Stimulated activated naive B cell treated with anti-CD40 and anti-IgM and Interleukin-4, amounts not matched to agents 10 μg/mL and 1 μg/mL and 100 μg/mL, for 72 hours (primary cell): ENCODE measurements at regions not wholly inside any gene's neighbourhood (a gene's known extent, or its start where the extent isn't known, plus 50 kb on each side); places are given as distances from the start of the nearest gene placed in this dataset.
"Not testable (repeated sequence)": the region's sequence is repeated elsewhere in the genome, so short reads cannot be mapped to it uniquely, and the experiment has no call there.

Source experiments
- ATAC-seq, 2 donors: fragments of 150-1000 bp; cut with Tn5 transposase; replicated peaks; 2 replicates each; pipeline ENCODE4 v1.10.0; 2021; ENCODE audit warnings: moderate library complexity in 1 of 2
- DNase-seq: peaks from one replicate; pipeline ENCODE4 v3.0.0; 2021
- H3K27ac Mint-ChIP-seq: one replicate; pipeline ENCODE4 v1.8.0; 2022; ENCODE audit warnings: mild to moderate bottlenecking, mixed read lengths
- H3K27me3 Mint-ChIP-seq, 2 donors: one replicate each; pipeline ENCODE4 v1.8.0; 2022; ENCODE audit warnings: mixed read lengths in 2 of 2
- H3K36me3 Mint-ChIP-seq, 2 donors: one replicate each; pipeline ENCODE4 v1.8.0; 2022; ENCODE audit warnings: mixed read lengths in 2 of 2, mild to moderate bottlenecking in 1 of 2
- H3K4me1 Mint-ChIP-seq, 2 donors: one replicate each; pipeline ENCODE4 v1.8.0; 2022; ENCODE audit warnings: mixed read lengths in 2 of 2, mild to moderate bottlenecking in 1 of 2
- H3K4me3 Mint-ChIP-seq, 2 donors: one replicate each; pipeline ENCODE4 v1.8.0; 2022; ENCODE audit warnings: mild to moderate bottlenecking in 2 of 2, mixed read lengths in 2 of 2, moderate library complexity in 1 of 2
- H3K9me3 Mint-ChIP-seq, 2 donors: one replicate each; pipeline ENCODE4 v1.8.0; 2022; ENCODE audit warnings: mixed read lengths in 2 of 2, mild to moderate bottlenecking in 1 of 2

- H3K27me3 Mint-ChIP-seq: no peaks in the 10 kb centered on the region
- no peaks in the 10 kb centered on the region for H3K36me3 Mint-ChIP-seq
- no peaks in the 10 kb centered on the region for H3K4me1 Mint-ChIP-seq
- DNase-seq: no peak
- H3K9me3 Mint-ChIP-seq: peaks cover 2 to 4% of the 10 kb centered on the region in 2 donors
- H3K27ac Mint-ChIP-seq: no peak overlapping the region
- ATAC-seq: peak; percentile 34 to 51
- H3K4me3 Mint-ChIP-seq: no peak overlapping the region
Observed at GRCh38 chr13:68927387-68928026, 1180.1 kb upstream of the ATXN8OS start.

- no peak overlapping the region for H3K27ac Mint-ChIP-seq
- H3K27me3 Mint-ChIP-seq: no peaks in the 10 kb centered on the region
Observed at GRCh38 chr13:68923995-68924394, 1183.6 kb upstream of the ATXN8OS start.

GRCh38 chr13:68908879-68909278, 1198.7 kb upstream of the ATXN8OS start:
- peaks cover 0 to 2% of the 10 kb centered on the region in 2 donors for H3K36me3 Mint-ChIP-seq
- H3K4me1 Mint-ChIP-seq: no peaks in the 10 kb centered on the region
- no peaks in the 10 kb centered on the region for H3K27me3 Mint-ChIP-seq
- H3K9me3 Mint-ChIP-seq: peaks cover 16 to 19% of the 10 kb centered on the region in 2 donors
- no peak overlapping the region for H3K27ac Mint-ChIP-seq
- H3K4me3 Mint-ChIP-seq: no peak overlapping the region
- ATAC-seq (no peak), DNase-seq (no peak)

More at GRCh38 chr13:68923995-68924394, 1183.6 kb upstream of the ATXN8OS start:
- Mint-ChIP-seq H3K4me3 (no peak overlapping the region), H3K4me1 (no peaks in the 10 kb centered on the region), H3K36me3 (no peaks in the 10 kb centered on the region), H3K9me3 (peaks cover 0 to 4% of the 10 kb centered on the region in 2 donors)
- no peak for DNase-seq
- no peak for ATAC-seq

DNA sequence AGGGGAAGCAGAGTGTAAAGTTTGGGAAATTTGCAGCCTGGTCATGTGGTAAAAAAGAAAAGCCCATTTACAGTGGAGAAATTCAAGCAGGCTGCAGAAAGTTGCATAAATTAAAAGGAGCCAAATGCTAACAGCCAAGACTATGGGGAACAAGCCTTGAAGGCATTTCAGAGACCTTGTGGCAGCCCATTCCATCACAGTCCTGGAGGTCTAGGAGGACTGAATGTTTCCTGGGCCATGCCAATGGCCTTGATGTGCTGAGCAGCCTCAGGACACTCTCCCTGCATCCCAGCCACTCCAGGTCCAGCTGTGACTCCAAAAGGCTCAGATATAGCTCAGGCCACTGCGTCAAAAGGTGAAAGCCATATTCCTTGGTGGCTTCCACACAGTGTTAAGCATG, 1202.4 kb upstream of the ATXN8OS start:
- no peak for DNase-seq
- Mint-ChIP-seq H3K36me3 (no peaks in the 10 kb centered on the region), H3K27ac (no peak overlapping the region), H3K9me3 (peaks cover 14 to 15% of the 10 kb centered on the region in 2 donors), H3K4me3 (no peak overlapping the region), H3K27me3 (no peaks in the 10 kb centered on the region), H3K4me1 (no peaks in the 10 kb centered on the region)
- ATAC-seq: no peak

GRCh38 chr13:68897331-68897928, 1210.2 kb upstream of the ATXN8OS start:
- H3K36me3 Mint-ChIP-seq: no peaks in the 10 kb centered on the region
- no peak overlapping the region for H3K27ac Mint-ChIP-seq
- H3K4me3 Mint-ChIP-seq: no peak overlapping the region
- DNase-seq (no peak), ATAC-seq (no peak)
- peaks cover 3 to 6% of the 10 kb centered on the region in 2 donors for H3K9me3 Mint-ChIP-seq
- no peaks in the 10 kb centered on the region for H3K27me3 Mint-ChIP-seq
- no peaks in the 10 kb centered on the region for H3K4me1 Mint-ChIP-seq

- H3K9me3 Mint-ChIP-seq: peaks cover 3 to 10% of the 10 kb centered on the region in 2 donors
Observed at GRCh38 chr13:68895696-68896095, 1211.9 kb upstream of the ATXN8OS start.

DNA sequence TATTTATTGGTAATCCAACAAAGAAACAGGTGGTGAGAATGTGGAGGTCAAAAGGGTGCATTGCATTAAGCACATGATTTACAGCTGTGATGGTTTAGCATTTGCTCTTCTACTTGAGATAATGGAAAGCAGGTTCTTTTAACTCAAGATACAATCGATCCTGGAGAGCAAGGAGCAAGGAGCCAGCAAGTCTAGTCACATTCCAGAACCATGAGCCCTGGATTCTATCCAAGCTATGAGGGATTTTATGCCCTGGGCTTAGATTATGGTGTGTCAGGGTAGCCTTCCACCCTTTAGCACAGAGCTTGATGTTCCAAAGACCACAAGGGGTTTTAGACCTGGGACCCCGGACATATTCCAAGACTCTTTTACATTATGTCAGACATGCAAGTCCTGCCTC, 1213.9 kb upstream of the ATXN8OS start:
- not testable (repeated sequence) for H3K4me3 Mint-ChIP-seq, H3K27me3 Mint-ChIP-seq, H3K27ac Mint-ChIP-seq, H3K4me1 Mint-ChIP-seq, H3K36me3 Mint-ChIP-seq, DNase-seq, ATAC-seq, H3K9me3 Mint-ChIP-seq

More at GRCh38 chr13:68895696-68896095, 1211.9 kb upstream of the ATXN8OS start:
- Mint-ChIP-seq H3K4me3 (no peak overlapping the region), H3K27ac (no peak overlapping the region), H3K27me3 (no peaks in the 10 kb centered on the region), H3K4me1 (no peaks in the 10 kb centered on the region), H3K36me3 (no peaks in the 10 kb centered on the region)
- no peak for DNase-seq
- ATAC-seq: no peak

DNA sequence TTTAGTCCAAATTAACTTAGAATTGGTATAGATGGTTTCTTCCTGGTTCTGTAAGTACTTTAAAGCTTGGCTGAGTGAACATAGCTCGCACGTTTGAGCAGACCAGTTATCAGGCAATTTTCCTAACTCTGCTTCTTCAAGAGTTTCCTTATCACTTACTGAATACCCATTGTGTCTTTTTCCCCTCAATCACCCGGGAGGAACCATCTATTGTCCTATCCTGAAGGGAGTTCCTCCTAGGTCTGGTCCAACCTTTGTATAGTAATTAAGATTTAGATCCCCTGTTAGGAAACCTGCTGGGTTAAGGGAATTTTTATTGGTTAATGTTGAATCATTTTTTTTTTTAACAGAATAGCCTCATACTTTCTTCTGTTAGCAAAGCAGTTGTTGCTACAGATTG, 1215.0 kb upstream of the ATXN8OS start:
- not testable (repeated sequence) for ATAC-seq, H3K4me3 Mint-ChIP-seq, H3K9me3 Mint-ChIP-seq, H3K27ac Mint-ChIP-seq, H3K4me1 Mint-ChIP-seq, H3K36me3 Mint-ChIP-seq, DNase-seq, H3K27me3 Mint-ChIP-seq

DNA sequence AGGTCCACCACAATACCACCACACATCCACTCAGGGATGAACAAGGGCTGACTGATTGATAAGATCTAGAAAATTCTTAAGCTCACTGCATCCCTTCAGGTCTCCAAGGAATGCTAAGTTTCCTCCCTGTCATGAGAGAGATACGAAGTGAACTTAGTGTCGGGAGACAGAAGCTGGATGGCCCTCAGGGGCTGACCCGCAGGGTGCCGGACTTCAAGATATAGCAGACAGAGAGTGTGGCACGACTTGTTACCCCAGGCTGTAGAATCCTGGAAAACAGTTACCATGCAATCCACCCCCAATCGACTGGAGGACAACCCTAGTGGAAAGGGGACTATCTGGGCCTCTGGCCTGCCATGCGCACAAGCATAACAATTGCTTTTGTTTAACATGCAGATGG, 1217.5 kb upstream of the ATXN8OS start:
- H3K4me1 Mint-ChIP-seq, H3K27ac Mint-ChIP-seq: not testable (repeated sequence)

DNA sequence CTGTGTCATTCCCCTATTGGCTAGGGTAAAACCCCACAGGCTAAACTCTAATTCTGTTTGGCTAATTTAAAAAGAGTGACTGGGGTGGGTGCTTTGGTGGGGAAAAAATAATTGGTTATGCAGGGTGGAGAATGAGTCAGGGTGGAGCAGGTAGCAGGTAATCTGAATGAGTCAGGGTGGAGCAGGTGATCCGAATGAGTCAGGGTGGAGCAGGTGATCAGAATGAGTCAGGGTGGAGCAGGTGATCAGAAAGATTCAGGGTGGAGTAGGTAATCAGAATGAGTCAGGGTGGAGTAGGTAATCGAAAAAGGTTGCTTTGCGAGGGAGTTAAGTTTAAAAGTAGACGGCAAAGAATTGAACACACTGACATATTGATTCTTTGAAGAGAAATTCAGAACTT, 1218.8 kb upstream of the ATXN8OS start:
- no peaks in the 10 kb centered on the region for H3K4me1 Mint-ChIP-seq
- no peak overlapping the region for H3K27ac Mint-ChIP-seq
- no peak for ATAC-seq
- H3K27me3 Mint-ChIP-seq: no peaks in the 10 kb centered on the region
- H3K36me3 Mint-ChIP-seq: no peaks in the 10 kb centered on the region
- no peak for DNase-seq
- H3K9me3 Mint-ChIP-seq: peaks cover 3 to 6% of the 10 kb centered on the region in 2 donors
- H3K4me3 Mint-ChIP-seq: no peak overlapping the region

More for the DNA sequence above, 1217.5 kb upstream of the ATXN8OS start:
- DNase-seq, H3K36me3 Mint-ChIP-seq, H3K9me3 Mint-ChIP-seq, ATAC-seq, H3K4me3 Mint-ChIP-seq, H3K27me3 Mint-ChIP-seq: not testable (repeated sequence)

DNA sequence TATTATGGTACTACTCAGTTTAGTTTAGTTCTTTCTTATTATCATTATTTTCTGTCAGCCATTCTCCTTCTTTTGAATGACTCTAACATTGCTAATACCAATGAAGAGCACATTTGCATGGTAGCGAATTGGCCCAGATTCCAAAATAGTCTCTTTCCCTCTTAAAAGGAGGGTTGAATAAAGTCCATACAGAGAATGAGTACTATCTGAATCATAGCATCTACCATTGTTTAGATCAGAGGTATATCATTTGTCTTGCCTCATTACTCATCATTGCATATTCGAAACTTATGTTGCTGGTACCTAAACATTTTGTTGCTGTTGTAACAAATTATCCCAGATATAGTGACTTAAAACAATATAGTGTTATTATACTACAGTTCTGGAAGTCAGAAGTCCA, 1235.3 kb upstream of the ATXN8OS start:
- Mint-ChIP-seq H3K27me3 (no peaks in the 10 kb centered on the region), H3K36me3 (no peaks in the 10 kb centered on the region), H3K9me3 (peaks cover 4 to 8% of the 10 kb centered on the region in 2 donors), H3K4me1 (no peaks in the 10 kb centered on the region), H3K27ac (no peak overlapping the region), H3K4me3 (no peak overlapping the region)
- ATAC-seq (no peak), DNase-seq (no peak)

DNA sequence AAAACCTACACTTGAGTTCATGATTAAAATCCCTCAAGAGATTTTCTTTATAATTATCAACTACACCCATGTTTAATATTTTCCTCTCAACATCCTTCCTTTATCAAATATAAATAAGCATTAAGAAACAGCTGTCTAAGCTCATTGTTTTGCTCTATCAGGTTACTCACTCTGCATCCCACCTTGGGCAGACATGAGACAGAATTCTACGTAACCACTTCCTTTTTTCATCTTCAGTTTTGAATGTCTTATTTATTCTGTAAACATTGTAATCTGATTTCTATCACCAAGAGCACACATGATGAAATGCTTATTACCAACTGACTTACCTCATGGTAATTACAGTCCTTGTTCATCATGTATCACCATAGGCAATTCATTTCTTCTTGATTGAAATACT, 1256.6 kb upstream of the ATXN8OS start:
- ATAC-seq (no peak), DNase-seq (no peak)
- no peaks in the 10 kb centered on the region for H3K4me1 Mint-ChIP-seq
- H3K27me3 Mint-ChIP-seq: no peaks in the 10 kb centered on the region
- peaks cover 0 to 9% of the 10 kb centered on the region in 2 donors for H3K9me3 Mint-ChIP-seq
- no peak overlapping the region for H3K4me3 Mint-ChIP-seq
- no peak overlapping the region for H3K27ac Mint-ChIP-seq
- H3K36me3 Mint-ChIP-seq: no peaks in the 10 kb centered on the region

DNA sequence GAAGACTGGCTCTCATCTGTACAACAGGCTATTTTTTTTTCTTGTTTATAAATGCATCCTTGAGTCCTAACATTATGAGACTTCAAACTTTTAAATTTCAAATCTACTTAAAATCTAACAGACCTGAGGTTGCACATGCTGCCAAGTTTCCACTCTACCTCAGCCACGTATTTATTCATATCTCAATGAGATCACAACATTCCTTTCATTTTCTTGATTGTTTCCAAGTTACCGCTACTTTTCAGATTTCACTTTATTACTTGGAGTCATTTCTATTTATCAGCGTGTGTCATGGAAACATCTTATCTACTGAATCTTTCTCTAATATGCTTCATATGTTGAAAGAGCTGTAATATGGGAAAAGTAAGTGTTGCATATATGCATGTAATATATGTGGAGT, 1257.5 kb upstream of the ATXN8OS start:
- H3K9me3 Mint-ChIP-seq: peaks cover under 1 to 8% of the 10 kb centered on the region in 2 donors
- ATAC-seq (no peak), DNase-seq (no peak)

GRCh38 chr13:68846663-68847062, 1261.0 kb upstream of the ATXN8OS start:
- ATAC-seq (peak in 1 of 2 donors; percentile 22), DNase-seq (no peak)
- H3K4me3 Mint-ChIP-seq: no peak overlapping the region
- no peaks in the 10 kb centered on the region for H3K4me1 Mint-ChIP-seq
- no peak overlapping the region for H3K27ac Mint-ChIP-seq
- H3K9me3 Mint-ChIP-seq: peaks cover 5 to 8% of the 10 kb centered on the region in 2 donors
- no peaks in the 10 kb centered on the region for H3K27me3 Mint-ChIP-seq
- no peaks in the 10 kb centered on the region for H3K36me3 Mint-ChIP-seq

More for the DNA sequence above, 1257.5 kb upstream of the ATXN8OS start:
- Mint-ChIP-seq H3K36me3 (no peaks in the 10 kb centered on the region), H3K27me3 (no peaks in the 10 kb centered on the region), H3K4me1 (no peaks in the 10 kb centered on the region), H3K4me3 (no peak overlapping the region), H3K27ac (no peak overlapping the region)

- no peaks in the 10 kb centered on the region for H3K4me1 Mint-ChIP-seq
- H3K9me3 Mint-ChIP-seq: peaks cover 6 to 8% of the 10 kb centered on the region in 2 donors
- no peak overlapping the region for H3K4me3 Mint-ChIP-seq
- H3K27ac Mint-ChIP-seq: no peak overlapping the region
- no peaks in the 10 kb centered on the region for H3K27me3 Mint-ChIP-seq
- no peak for ATAC-seq
- no peak for DNase-seq
- H3K36me3 Mint-ChIP-seq: no peaks in the 10 kb centered on the region
Observed at GRCh38 chr13:68834375-68834774, 1273.3 kb upstream of the ATXN8OS start.
